ENCODE measurements at regions not wholly inside any gene's neighbourhood (a gene's known extent, or its start where the extent isn't known, plus 50 kb on each side); places are given as distances from the start of the nearest gene placed in this dataset.

DNA sequence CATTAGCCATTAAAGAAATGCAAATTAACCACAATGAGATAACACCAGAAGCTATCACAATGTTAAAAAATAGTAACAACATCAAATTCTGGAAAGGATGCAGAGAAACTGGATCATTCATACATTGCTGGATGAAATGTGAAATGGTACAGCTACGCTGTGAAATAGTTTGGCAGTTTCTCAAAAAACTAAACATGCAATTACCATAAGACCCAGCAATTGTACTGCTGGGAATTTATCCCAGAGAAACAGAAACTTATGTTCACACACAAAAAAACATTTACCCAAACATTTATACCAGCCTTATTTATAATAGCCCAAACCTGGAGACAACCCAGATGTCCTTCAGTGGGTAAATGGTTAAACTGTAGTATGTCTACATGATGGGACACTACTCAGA, 592.9 kb downstream of the ZNF608 start:
- Histone ChIP-seq H3T11ph (ENCODE audit: low read length) (no peak overlapping the region), H3K14ac (ENCODE audit: insufficient read depth, low read length) (no peak overlapping the region), H2AK5ac (ENCODE audit: insufficient read length, low read length) (no peak overlapping the region), H3K18ac (ENCODE audit: insufficient read length, low read depth, low read length) (no peak overlapping the region), H2AFZ (ENCODE audit: low read length) (no peak overlapping the region), H2BK12ac (ENCODE audit: insufficient read length, low read depth, low read length) (no peak overlapping the region), H3K79me2 (ENCODE audit: insufficient read depth, low read length) (no peaks in the 10 kb centered on the region), H3K27me3 (ENCODE audit: insufficient read depth, low read length) (no peaks in the 10 kb centered on the region), H4K5ac (ENCODE audit: insufficient read length, low read depth, low read length) (no peak overlapping the region), H2BK15ac (ENCODE audit: low read depth, low read length) (no peak overlapping the region), H4K91ac (ENCODE audit: insufficient read length, low read depth, low read length) (no peak overlapping the region), H3K4me1 (ENCODE audit: insufficient read depth, low read length) (no peaks in the 10 kb centered on the region), H3K4me2 (ENCODE audit: insufficient read depth, insufficient read length, low read length) (no peak overlapping the region), H3K27ac (ENCODE audit: insufficient read length, low read depth, low read length) (no peak overlapping the region), H4K8ac (replicated peaks; ENCODE audit: insufficient read length, low read depth, low read length) (no peak overlapping the region), H3K23me2 (ENCODE audit: insufficient read length, low read depth, low read length, poor library complexity, severe bottlenecking) (no peaks in the 10 kb centered on the region), H2BK20ac (ENCODE audit: low read depth, low read length, poor library complexity, severe bottlenecking) (no peak overlapping the region), H3K56ac (ENCODE audit: insufficient read length, low read depth, low read length) (no peak overlapping the region), H3K9ac (ENCODE audit: extremely low read depth, insufficient read length, low read length) (no peak overlapping the region), H3K79me1 (ENCODE audit: insufficient read depth, low read depth, low read length, poor library complexity, severe bottlenecking) (no peaks in the 10 kb centered on the region), H3K4ac (ENCODE audit: low read depth, low read length) (no peak overlapping the region), H2BK5ac (ENCODE audit: insufficient read length, low read length) (no peak overlapping the region), H2BK120ac (ENCODE audit: low read depth, low read length, poor library complexity, severe bottlenecking) (no peak overlapping the region), H3K9me3 (ENCODE audit: control insufficient read depth, low read depth, low read length) (peaks cover 9% of the 10 kb centered on the region), H4K20me1 (ENCODE audit: control insufficient read depth, insufficient read depth, insufficient read length) (no peaks in the 10 kb centered on the region), H3K23ac (ENCODE audit: insufficient read length, low read depth, low read length) (no peak overlapping the region)
- Mint-ChIP-seq H3K27me3 (ENCODE audit: low read depth) (no peaks in the 10 kb centered on the region), H3K27ac (no peak overlapping the region), H3K36me3 (ENCODE audit: insufficient read depth in 1 of 3, low read depth in 3 of 3) (peaks cover 27 to 59% (median 36%) of the 10 kb centered on the region in 3 experiments), H3K9me3 (peaks cover 49 to 58% of the 10 kb centered on the region in 2 experiments), H3K4me3 (no peak overlapping the region), H3K4me1 (no peaks in the 10 kb centered on the region)
- TF ChIP-seq, protein P1, sequence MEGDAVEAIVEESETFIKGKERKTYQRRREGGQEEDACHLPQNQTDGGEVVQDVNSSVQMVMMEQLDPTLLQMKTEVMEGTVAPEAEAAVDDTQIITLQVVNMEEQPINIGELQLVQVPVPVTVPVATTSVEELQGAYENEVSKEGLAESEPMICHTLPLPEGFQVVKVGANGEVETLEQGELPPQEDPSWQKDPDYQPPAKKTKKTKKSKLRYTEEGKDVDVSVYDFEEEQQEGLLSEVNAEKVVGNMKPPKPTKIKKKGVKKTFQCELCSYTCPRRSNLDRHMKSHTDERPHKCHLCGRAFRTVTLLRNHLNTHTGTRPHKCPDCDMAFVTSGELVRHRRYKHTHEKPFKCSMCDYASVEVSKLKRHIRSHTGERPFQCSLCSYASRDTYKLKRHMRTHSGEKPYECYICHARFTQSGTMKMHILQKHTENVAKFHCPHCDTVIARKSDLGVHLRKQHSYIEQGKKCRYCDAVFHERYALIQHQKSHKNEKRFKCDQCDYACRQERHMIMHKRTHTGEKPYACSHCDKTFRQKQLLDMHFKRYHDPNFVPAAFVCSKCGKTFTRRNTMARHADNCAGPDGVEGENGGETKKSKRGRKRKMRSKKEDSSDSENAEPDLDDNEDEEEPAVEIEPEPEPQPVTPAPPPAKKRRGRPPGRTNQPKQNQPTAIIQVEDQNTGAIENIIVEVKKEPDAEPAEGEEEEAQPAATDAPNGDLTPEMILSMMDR (conservative IDR thresholded peaks at IDR 0.05), result no peak
- no CpG with 5 or more reads among the region's 1 CpG for WGBS (ENCODE audit: extremely low coverage, insufficient read length, low lambda C conversion rate)
- no peak for DNase-seq
